H1 (cell line): ENCODE measurements at regions not wholly inside any gene's neighbourhood (a gene's known extent, or its start where the extent isn't known, plus 50 kb on each side); places are given as distances from the start of the nearest gene placed in this dataset.

Experiments
- BRCA1 ChIP-seq: IDR thresholded peaks from 2 replicates; pipeline ENCODE4 v1.6.1; 2012; ENCODE audit warnings: low read depth, low read length, improper control_type of control experiment
- CTBP2 ChIP-seq: IDR thresholded peaks from 2 replicates; pipeline ENCODE4 v1.7.0; 2011; ENCODE audit warnings: borderline replicate concordance, mild to moderate bottlenecking, moderate library complexity, mixed read lengths, low read length; ENCODE audit not compliant: insufficient read depth, insufficient read length
- SIX5 ChIP-seq: IDR thresholded peaks from 2 replicates; pipeline ENCODE4 v1.6.1; 2011; ENCODE audit warnings: mild to moderate bottlenecking, low read depth, low read length

- TF ChIP-seq CTBP2 (no peak), SIX5 (no peak), BRCA1 (no peak)
- TF ChIP-seq, all 59 proteins: peak for 0
Measured at GRCh38 chr4:134807231-134807745, 605.7 kb upstream of the PABPC4L start (continued).
